ENCODE measurements at regions not wholly inside any gene's neighbourhood (a gene's known extent, or its start where the extent isn't known, plus 50 kb on each side); places are given as distances from the start of the nearest gene placed in this dataset.

DNA sequence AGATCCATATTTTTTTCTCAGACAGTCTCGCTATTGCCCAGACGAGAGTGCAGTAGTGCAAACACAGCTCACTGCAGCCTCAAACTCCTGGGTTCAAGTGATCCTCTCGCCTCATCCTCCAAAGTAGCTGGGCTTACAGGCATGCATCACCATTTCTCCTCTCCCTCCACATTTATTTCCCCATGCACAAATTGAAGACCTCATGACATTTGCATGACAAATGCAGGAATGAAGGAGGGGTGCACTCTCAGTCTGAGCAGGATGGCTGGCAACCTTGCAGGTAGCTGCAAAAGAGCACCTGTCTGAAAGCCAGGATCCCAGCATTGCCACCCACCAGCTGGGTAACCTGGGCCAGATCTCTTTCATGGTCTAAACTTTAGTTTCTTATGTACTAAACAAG, 111.2 kb downstream of the SH3TC2 start:
- no peak for ATAC-seq
- H3K27ac ChIP-seq = no peak overlapping the region
- WGBS, 2 donors = 87 to 90% methylated on average over 3 of the region's 3 CpGs
- no peaks in the 10 kb centered on the region for H3K36me3 ChIP-seq
- peaks cover 0 to 11% (median 0%) of the 10 kb centered on the region in 9 donors for H3K4me1 ChIP-seq
- no peaks in the 10 kb centered on the region for H3K9me3 ChIP-seq
- intact Hi-C loops (cut with DNase I) = loop anchor here in 2 of 10 donors (5.0 to 10.0 kb wide), 2 partner anchors 39 to 117 kb away; no protein-coding TSS in a partner anchor
- no peak for DNase-seq
- no peaks in the 10 kb centered on the region for H3K27me3 ChIP-seq
- TF ChIP-seq, protein P1, sequence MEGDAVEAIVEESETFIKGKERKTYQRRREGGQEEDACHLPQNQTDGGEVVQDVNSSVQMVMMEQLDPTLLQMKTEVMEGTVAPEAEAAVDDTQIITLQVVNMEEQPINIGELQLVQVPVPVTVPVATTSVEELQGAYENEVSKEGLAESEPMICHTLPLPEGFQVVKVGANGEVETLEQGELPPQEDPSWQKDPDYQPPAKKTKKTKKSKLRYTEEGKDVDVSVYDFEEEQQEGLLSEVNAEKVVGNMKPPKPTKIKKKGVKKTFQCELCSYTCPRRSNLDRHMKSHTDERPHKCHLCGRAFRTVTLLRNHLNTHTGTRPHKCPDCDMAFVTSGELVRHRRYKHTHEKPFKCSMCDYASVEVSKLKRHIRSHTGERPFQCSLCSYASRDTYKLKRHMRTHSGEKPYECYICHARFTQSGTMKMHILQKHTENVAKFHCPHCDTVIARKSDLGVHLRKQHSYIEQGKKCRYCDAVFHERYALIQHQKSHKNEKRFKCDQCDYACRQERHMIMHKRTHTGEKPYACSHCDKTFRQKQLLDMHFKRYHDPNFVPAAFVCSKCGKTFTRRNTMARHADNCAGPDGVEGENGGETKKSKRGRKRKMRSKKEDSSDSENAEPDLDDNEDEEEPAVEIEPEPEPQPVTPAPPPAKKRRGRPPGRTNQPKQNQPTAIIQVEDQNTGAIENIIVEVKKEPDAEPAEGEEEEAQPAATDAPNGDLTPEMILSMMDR (IDR thresholded peaks at IDR 0.05) = no peak
- H3K4me3 ChIP-seq = no peak overlapping the region

DNA sequence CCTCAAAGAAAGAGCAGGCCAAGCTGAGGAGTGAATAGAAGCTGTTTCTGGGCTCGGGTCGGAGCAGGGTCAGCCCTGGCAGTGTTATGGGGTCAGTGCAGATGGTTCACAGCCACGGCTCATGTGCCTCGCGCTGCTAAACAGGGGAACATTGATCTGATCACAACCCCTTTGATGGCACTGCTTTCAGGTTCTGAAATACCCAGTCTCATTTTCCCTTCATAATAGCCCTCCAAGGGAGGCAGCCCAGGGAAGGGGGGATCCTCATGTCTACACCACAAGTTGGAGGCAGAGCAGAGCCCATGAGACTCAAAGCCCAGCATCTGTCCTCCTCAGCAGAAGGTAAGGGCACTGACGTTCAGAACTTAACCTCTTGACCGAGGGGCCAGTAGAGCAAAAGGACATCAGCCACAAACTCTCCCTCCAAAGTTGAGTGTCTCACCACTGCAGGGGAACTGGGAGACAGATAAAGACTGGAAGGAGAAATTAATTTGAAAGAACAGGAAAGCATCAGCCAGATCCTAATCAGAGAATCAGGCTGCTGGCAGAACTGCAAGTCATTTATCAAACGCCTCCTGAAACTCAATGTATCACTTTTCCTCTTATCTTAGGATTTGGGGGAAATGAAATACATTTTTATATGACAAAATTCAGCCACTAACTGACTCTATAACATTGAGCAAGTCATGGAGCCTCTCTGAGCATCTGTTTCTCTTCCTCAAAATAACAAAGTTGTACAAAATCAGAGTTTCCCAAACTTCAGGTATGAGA, 110.6 kb downstream of the SH3TC2 start:
- ATAC-seq = no peak
- Histone ChIP-seq H3K4me3 (no peak overlapping the region), H3K9me3 (no peaks in the 10 kb centered on the region), H3K36me3 (no peaks in the 10 kb centered on the region), H3K4me1 (peaks cover 0 to 11% (median 0%) of the 10 kb centered on the region in 9 donors), H3K27ac (no peak overlapping the region), H3K27me3 (no peaks in the 10 kb centered on the region)
- 69 to 70% methylated on average over 8 of the region's 8 CpGs for WGBS, 2 donors
- TF ChIP-seq, protein P1 (IDR thresholded peaks at IDR 0.05) = no peak
- no peak for DNase-seq
- intact Hi-C loops (cut with DNase I) = loop anchor here in 2 of 10 donors (5.0 to 10.0 kb wide), 2 partner anchors 40 to 117 kb away; no protein-coding TSS in a partner anchor

DNA sequence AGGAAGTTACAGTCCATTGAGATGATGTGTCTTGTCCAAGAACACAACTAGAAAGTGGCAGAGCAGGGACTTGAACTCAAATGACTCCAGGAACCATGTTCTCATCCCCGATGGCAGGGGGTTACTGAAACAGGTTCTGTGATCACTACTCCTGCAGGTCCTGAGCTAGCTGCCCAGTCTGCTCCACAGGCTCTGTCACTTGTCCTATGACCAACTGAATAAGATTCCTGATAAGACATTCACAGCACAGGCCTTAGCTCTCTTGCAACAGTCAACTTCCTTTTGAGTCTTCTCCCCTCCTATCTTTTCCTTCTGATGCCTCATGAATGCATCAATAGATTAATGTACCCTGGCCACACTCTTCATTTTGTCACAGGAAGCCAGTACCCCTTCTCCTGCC, 109.2 kb downstream of the SH3TC2 start:
- Histone ChIP-seq H3K9me3 (no peaks in the 10 kb centered on the region), H3K4me3 (no peak overlapping the region), H3K27ac (no peak overlapping the region), H3K4me1 (peaks cover 0 to 11% (median 0%) of the 10 kb centered on the region in 9 donors), H3K27me3 (no peaks in the 10 kb centered on the region), H3K36me3 (no peaks in the 10 kb centered on the region)
- intact Hi-C loops (cut with DNase I) = loop anchor here in 2 of 10 donors (5.0 to 10.0 kb wide), 2 partner anchors 41 to 119 kb away; no protein-coding TSS in a partner anchor
- DNase-seq = no peak
- TF ChIP-seq, protein P1 (IDR thresholded peaks at IDR 0.05) = no peak
- 92 to 98% methylated on average over 1 of the region's 1 CpG for WGBS, 2 donors
- ATAC-seq = no peak

Data from heart right ventricle (tissue), 16 donors.